Non-pigmented ciliary epithelial cell (primary cell): ENCODE measurements at regions not wholly inside any gene's neighbourhood (a gene's known extent, or its start where the extent isn't known, plus 50 kb on each side); places are given as distances from the start of the nearest gene placed in this dataset.

ENCODE experiments used
- DNase-seq: peaks from one replicate; pipeline ENCODE4 v3.0.0-alpha.2; 2010; ENCODE audit warnings: low read depth

DNA sequence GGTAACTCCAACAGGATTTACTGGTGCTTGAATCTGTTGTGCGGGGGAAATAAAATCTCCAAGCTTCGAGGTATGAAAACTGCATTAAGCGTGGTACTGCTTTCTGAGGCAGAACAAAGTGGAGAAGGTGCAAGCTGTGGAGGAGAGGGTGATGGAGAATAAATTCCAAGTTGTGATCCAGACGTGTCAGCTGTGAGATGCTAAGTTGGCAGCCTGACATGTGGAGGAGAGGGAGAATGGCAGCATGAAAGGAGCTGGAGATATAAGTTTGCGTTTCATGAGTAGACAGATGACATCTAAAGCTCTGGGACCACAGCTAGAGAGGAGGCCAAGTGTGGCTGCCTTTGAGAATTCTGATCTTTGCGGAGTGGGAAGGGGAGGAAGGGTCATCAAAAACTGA, 411.8 kb downstream of the FBXO15 start:
- DNase-seq: no peak

GRCh38 chr18:73733806-73734314, 413.8 kb downstream of the FBXO15 start:
- DNase-seq: no peak

- DNase-seq: no peak
Observed at GRCh38 chr18:73733376-73733775, 414.3 kb downstream of the FBXO15 start.

GRCh38 chr18:73728657-73729056, 419.0 kb downstream of the FBXO15 start:
- no peak for DNase-seq

GRCh38 chr18:73724958-73725357, 422.7 kb downstream of the FBXO15 start:
- no peak for DNase-seq

GRCh38 chr18:73719611-73720010, 428.0 kb downstream of the FBXO15 start:
- no peak for DNase-seq

- no peak for DNase-seq
Observed at GRCh38 chr18:73717570-73717969, 430.1 kb downstream of the FBXO15 start.

- DNase-seq: no peak
Observed at GRCh38 chr18:73715210-73715670, 432.4 kb downstream of the FBXO15 start.

GRCh38 chr18:73714466-73714865, 433.2 kb downstream of the FBXO15 start:
- DNase-seq: no peak

DNA sequence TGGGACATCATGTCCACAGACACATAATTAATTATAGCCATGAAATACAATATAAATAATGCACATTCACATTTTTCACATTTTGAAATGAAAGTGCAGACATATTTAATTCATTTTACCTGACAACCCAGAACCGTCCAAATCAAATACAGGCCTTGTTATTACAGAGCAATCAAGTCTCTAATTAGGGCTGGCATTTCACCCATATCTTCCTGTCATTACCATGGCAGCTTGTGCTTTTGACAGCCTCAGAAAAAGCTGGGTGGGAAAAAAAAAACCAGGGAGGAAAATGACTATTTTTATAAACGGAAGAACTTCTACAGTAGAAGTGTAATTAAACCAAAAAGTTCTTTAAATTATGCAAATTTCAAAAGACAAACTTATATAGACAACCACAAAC, 436.4 kb downstream of the FBXO15 start:
- no peak for DNase-seq

DNA sequence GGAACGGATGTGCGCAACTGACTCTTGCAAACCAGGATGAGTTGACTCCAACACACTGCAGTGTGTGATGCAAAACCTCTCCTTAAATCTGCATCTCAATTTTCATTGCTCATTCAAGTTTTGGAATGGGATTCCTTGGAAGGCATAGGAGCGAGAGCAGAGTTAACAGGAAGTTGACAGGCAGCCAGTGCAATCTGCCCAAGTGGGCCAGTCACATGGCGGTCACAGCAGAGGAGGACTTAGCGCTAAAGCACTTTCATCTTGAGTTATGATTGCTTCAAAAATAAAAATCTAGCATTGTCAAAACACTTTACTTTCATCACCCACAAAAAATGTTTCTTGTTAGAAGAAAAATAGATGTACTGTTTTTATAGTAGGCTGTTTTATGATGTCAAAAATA, 439.0 kb downstream of the FBXO15 start:
- DNase-seq: no peak

- peak; percentile 54 for DNase-seq
Observed at GRCh38 chr18:73707035-73707434, 440.6 kb downstream of the FBXO15 start.

GRCh38 chr18:73697353-73697752, 450.3 kb downstream of the FBXO15 start:
- no peak for DNase-seq

DNA sequence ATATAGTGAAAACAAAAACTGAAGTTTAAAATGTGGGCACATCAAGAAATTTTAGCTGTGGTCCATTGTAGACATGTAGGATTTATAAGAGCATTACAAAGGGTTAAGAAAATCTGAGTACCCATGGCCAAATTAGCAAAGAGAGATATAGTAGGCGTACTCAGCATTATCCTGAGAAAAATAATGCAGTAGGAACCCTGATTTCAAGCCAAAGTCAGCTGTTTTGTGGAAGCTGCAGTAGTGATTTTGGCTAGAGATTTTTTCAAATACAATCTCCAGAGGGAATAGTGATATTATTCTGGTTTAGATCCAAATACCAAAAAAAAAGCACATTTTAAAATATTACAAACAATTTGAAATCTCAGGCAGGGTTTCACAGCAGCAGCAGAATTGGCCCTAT, 450.9 kb downstream of the FBXO15 start:
- no peak for DNase-seq

- no peak for DNase-seq
Observed at GRCh38 chr18:73696171-73696570, 451.5 kb downstream of the FBXO15 start.

GRCh38 chr18:73693091-73693490, 454.5 kb downstream of the FBXO15 start:
- no peak for DNase-seq

DNA sequence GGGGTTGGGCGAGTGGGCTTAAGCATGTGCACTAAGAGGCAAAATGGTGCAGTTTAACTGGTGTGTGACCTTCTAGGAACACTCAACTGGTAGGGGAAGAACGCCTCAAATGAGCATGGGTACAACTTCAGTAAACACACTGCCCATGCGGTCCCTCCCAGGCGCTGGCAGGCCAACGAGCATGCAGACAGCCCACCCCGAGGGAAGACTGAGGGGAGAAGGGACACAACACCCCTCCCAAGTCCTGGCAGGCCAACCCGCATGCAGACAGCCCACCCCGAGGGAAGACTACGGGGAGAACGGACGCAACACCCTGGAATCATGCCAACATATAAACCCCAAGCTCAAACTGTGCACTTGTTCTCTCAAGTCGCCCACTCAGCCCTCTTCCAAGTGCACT, 456.0 kb downstream of the FBXO15 start:
- DNase-seq: no peak

GRCh38 chr18:73691118-73691517, 456.5 kb downstream of the FBXO15 start:
- peak; percentile 42 for DNase-seq

DNA sequence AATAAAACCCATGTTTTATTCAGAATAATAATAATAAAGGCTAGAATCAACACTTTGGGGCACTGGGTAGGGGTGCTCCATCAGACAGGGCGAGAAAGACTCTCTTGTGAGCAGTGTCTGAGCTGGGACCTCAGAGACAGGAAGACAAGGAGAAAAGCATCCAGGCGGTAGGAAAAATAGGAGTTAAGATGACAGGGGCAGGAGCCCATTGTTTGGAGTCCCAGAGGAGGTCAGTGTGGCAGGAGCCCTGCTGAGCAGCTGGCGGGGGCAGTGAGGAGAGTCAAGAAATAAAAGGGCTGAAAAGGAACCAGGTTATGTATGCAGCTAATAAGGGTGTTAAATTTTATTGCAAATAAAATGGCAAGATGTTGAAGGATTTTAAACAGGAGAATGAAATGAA, 457.4 kb downstream of the FBXO15 start:
- no peak for DNase-seq

DNA sequence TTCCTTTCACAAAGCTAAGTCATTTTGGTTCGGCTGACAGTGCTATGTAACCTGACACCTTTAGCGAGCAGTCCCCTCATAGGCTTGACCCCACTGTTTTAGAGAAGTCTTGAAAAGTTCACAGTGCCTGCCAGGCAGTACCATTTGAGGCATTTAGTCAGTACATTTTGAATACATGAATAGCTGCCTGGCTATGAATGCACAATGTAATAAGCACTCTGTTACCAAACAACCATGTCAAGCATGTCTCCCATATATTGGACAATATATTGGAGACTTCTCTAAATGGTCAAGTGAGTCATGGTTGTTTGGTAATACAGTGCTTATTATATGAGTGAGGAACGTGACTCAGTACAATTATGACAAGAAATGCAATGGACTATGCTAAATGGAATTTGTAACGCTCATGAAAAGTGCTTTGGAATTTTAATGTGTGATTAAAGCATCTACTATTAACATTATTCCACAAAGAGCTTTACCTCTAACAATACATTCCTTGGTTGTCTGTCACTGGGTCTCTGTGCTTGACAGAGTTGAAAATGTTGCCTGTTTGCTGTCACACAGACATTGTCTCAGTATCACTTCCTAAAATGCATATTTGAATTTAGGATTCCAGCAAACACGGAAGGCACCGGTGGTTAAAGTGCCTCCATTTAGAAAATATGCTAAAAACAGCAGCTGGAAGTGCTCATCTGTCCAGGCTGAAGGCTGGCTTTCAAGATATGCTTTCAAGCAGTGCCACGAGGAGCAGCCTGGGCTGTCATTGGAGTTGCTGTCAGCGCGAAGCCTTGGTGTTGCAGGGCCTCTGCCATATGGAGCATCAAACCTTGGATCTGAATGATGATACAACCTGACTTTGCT, 458.6 kb downstream of the FBXO15 start:
- peak; percentile 73 for DNase-seq

DNA sequence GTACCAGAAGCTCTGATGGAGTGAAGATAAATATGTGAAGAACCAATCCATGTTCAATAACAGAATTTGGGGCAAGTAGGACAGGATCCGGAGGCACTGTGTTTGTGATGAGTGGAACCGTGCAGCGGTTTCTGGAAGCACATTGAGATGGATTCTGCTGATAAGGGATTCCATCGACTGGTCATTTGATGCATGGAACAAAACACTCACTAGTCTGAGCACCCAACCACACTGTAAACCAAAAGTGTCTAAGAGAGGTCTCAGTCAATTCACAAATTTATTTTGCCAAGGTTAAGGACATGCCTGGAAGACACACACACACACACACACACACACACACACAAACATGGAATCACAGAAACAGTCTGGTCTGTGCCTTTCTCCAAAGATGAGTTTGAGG, 459.5 kb downstream of the FBXO15 start:
- DNase-seq: no peak

- DNase-seq: peak; percentile 20
Observed at GRCh38 chr18:73684647-73685046, 463.0 kb downstream of the FBXO15 start.

DNA sequence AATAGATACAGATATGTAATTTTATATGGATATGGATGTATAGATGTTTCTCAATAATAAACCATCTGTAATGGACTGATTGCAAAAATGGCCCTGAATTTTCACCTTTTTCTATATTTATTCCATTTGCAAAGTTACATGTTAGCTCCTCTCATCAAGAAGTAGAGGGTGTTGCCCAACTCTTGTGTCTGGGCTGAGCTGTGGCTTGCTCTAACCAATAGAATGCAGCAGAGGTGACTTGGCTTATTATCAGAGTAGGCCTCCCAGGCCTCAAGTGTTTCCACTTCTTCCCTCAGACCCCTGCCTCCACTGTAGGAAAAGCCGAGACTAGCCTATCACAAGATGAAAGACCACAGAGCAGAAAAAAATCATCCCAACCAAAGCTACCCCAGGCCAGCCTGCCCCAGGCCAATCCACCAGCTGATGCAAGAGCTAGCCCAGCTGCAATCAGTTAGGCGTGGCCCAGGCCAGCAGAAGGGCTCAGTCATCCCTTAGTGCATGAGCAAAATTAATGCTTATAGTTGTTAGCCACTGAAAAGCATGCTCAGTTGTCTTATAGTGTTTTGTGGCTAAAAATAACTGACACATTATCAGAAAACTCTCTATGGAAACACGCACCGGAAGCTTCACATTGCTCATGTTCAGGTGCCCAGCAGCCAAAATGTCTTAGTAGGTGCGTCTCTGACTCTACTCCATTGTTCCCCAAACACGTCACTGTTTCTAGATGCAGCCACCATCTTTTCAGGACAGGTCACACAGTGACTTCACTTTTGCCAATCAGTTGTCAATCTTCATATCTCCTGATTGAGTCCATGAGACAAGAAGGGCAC, 464.0 kb downstream of the FBXO15 start:
- DNase-seq: no peak
